ENCODE measurements at regions not wholly inside any gene's neighbourhood (a gene's known extent, or its start where the extent isn't known, plus 50 kb on each side); places are given as distances from the start of the nearest gene placed in this dataset.

DNA sequence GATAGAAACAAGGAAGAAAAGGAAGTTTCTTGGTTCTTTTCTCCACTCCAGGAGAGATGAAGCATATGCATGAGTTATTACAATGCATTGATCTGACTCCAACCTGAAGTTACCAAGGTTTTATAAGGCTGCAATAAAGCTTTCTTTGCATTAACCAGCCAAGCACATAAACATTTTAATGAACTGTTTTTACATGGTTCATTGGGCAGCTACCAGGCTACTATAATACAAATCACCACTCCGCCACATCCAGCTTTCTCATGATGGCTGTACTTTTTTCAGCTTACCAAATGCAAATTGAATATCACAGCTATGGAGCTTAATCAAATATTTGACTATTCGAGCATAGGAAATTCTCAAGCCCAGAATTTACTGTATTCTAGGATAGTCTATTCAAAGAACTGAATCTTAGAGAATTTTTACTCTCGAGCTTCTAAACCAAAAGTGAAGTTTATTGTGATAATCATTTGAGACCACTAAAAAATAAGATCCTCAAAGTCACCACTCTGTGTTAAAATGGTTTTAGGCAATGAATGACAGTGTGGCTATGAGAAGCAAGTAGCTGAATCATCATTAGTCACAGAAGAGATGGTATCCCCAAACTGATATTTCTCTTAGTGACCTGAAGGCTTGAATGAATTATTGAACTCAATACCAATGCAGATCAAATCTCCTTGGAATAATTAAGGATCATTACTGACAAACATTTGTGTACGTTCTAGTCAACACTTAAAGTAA lies 58.6 kb upstream of the ZNF281 start (continued):
- TF ChIP-seq ZNF132 (tag by site-specific recombination; IDR thresholded peaks at IDR 0.05; ENCODE audit: borderline replicate concordance): no peak
- no peak for TF ChIP-seq GLIS1 (tag by site-specific recombination; IDR thresholded peaks at IDR 0.05)
- peak; percentile 79 for TF ChIP-seq FEZF1 (tag by site-specific recombination; IDR thresholded peaks at IDR 0.05)
- TF ChIP-seq, protein P1, sequence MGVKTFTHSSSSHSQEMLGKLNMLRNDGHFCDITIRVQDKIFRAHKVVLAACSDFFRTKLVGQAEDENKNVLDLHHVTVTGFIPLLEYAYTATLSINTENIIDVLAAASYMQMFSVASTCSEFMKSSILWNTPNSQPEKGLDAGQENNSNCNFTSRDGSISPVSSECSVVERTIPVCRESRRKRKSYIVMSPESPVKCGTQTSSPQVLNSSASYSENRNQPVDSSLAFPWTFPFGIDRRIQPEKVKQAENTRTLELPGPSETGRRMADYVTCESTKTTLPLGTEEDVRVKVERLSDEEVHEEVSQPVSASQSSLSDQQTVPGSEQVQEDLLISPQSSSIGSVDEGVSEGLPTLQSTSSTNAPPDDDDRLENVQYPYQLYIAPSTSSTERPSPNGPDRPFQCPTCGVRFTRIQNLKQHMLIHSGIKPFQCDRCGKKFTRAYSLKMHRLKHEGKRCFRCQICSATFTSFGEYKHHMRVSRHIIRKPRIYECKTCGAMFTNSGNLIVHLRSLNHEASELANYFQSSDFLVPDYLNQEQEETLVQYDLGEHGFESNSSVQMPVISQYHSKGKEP (tag by site-specific recombination; IDR thresholded peaks at IDR 0.05): peak; percentile 92
- no peak for TF ChIP-seq ZSCAN23 (tag by site-specific recombination; IDR thresholded peaks at IDR 0.05)
- TF ChIP-seq ZNF707 (tag by site-specific recombination; IDR thresholded peaks at IDR 0.05): no peak

DNA sequence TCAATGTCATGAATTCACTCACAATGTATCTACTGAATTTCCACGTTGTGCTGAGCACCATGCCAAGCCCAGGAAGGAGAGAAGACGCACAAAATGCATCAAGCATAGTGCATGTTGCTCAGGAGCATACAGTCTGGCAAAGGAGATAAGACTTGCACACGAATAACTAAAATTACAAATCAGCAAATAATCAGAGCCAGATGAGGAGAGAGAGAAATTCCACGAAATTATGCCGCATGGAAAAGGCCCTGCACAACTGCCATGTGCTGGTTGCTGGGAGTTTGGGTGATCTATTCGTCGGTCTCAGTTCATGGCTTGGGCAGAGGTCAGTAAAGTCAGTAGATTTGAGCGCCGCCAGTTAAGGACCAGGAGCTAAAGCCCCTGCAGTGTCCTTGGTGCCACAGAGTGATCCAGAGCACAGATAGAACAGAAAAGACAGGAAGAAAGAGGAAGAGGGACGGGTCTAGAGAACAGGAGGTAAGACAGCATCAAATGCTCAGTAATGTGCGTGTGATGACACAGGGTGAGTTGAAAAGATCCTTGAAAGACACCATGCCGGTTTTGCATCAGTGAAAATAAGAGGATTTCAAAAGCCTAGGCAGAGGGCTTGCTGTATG lies 55.1 kb upstream of the ZNF281 start:
- Histone ChIP-seq H3K4me3 (ENCODE audit: low read depth, low read length) (no peak overlapping the region), H3K4me1 (ENCODE audit: control insufficient read depth, insufficient read depth, low read length) (no peaks in the 10 kb centered on the region), H3K9me3 (ENCODE audit: control insufficient read depth, insufficient read depth, low read depth, low read length) (no peaks in the 10 kb centered on the region), H3K36me3 (ENCODE audit: control insufficient read depth in 2 of 2, insufficient read depth in 1 of 2, low read length in 2 of 2) (no peaks in the 10 kb centered on the region), H3K27ac (ENCODE audit: extremely low read depth, low read depth, low read length) (no peak overlapping the region)
- ChIA-PET POLR2A (no interaction called here), CTCF (no interaction called here)
- TF ChIP-seq ZSCAN23 (tag by site-specific recombination; IDR thresholded peaks at IDR 0.05) (no peak), ZNF530 (tag by site-specific recombination; IDR thresholded peaks at IDR 0.05; ENCODE audit: low read depth) (no peak), ZNF837 (tag by site-specific recombination; IDR thresholded peaks at IDR 0.05) (no peak), ZNF248 (tag by site-specific recombination; IDR thresholded peaks at IDR 0.05) (no peak), ZNF354C (tag by site-specific recombination; IDR thresholded peaks at IDR 0.05; ENCODE audit: borderline replicate concordance, low read depth) (no peak)
- TF ChIP-seq, protein P2, sequence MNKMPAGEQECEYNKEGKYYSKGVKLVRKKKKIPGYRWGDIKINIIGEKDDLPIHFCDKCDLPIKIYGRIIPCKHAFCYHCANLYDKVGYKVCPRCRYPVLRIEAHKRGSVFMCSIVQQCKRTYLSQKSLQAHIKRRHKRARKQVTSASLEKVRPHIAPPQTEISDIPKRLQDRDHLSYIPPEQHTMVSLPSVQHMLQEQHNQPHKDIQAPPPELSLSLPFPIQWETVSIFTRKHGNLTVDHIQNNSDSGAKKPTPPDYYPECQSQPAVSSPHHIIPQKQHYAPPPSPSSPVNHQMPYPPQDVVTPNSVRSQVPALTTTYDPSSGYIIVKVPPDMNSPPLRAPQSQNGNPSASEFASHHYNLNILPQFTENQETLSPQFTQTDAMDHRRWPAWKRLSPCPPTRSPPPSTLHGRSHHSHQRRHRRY (tag by site-specific recombination; IDR thresholded peaks at IDR 0.05): no peak
- TF ChIP-seq, protein P3, sequence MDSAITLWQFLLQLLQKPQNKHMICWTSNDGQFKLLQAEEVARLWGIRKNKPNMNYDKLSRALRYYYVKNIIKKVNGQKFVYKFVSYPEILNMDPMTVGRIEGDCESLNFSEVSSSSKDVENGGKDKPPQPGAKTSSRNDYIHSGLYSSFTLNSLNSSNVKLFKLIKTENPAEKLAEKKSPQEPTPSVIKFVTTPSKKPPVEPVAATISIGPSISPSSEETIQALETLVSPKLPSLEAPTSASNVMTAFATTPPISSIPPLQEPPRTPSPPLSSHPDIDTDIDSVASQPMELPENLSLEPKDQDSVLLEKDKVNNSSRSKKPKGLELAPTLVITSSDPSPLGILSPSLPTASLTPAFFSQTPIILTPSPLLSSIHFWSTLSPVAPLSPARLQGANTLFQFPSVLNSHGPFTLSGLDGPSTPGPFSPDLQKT (IDR thresholded peaks at IDR 0.05; ENCODE audit: borderline replicate concordance, low read depth, low read length): no peak

All from HEK293 (cell line).